H1 (cell line): ENCODE measurements at regions not wholly inside any gene's neighbourhood (a gene's known extent, or its start where the extent isn't known, plus 50 kb on each side); places are given as distances from the start of the nearest gene placed in this dataset.

Experiments
- CTCF ChIA-PET: fragments of 300-600 bp; sonication (Branson Sonifier 250); formaldehyde crosslinking; loops from one replicate; lab custom pipeline; 2021; ENCODE audit not compliant: partially characterized antibody; lab: Charles Lee
- POLR2A ChIA-PET: fragments of 300-600 bp; sonication (Branson Sonifier 250); formaldehyde crosslinking; loops from one replicate; lab custom pipeline; 2021; ENCODE audit warnings: inconsistent platforms; ENCODE audit not compliant: partially characterized antibody; lab: Charles Lee
- DNase-seq, 2 experiments: peaks; one replicate each; pipeline versions ENCODE4 v3.0.0 to v3.0.0-alpha.2; 2010 to 2022; ENCODE audit warnings: low spot score in 2 of 2, low read depth in 1 of 2, mixed read lengths in 1 of 2
- FAIRE-seq: peaks from 2 replicates; lab custom pipeline; 2011; peaks lifted over from hg19 to GRCh38; lab: Jason Lieb, UNC
- H2AFZ ChIP-seq: 2 replicates; pipeline ENCODE4 v1.8.1; 2012; ENCODE audit warnings: low read length, inconsistent platforms
- H2AK5ac ChIP-seq: 2 replicates; pipeline ENCODE4 v1.6.1; 2013; ENCODE audit warnings: low read depth, low read length
- H2BK120ac ChIP-seq: replicated peaks from 2 replicates; pipeline ENCODE3; 2013; ENCODE audit warnings: low read depth, low read length, inconsistent platforms
- H2BK12ac ChIP-seq: 2 replicates; pipeline ENCODE4 v1.6.1; 2013; ENCODE audit warnings: low read depth, low read length
- H2BK15ac ChIP-seq: 2 replicates; pipeline ENCODE4 v1.6.1; 2013; ENCODE audit warnings: low read length
- H2BK20ac ChIP-seq: 2 replicates; pipeline ENCODE4 v1.6.1; 2013; ENCODE audit warnings: low read length
- H2BK5ac ChIP-seq: 2 replicates; pipeline ENCODE4 v1.6.1; 2013; ENCODE audit warnings: low read depth, low read length
- H3K14ac ChIP-seq: 2 replicates; pipeline ENCODE4 v1.6.1; 2013; ENCODE audit warnings: inconsistent platforms; ENCODE audit not compliant: insufficient read length
- H3K18ac ChIP-seq: 2 replicates; pipeline ENCODE4 v1.6.1; 2013; ENCODE audit warnings: low read length; ENCODE audit errors: extremely low read depth
- H3K23ac ChIP-seq: 2 replicates; pipeline ENCODE4 v1.6.1; 2013; ENCODE audit warnings: inconsistent platforms; ENCODE audit not compliant: insufficient read length
- H3K23me2 ChIP-seq: 2 replicates; pipeline ENCODE4 v1.6.1; 2013; ENCODE audit warnings: low read depth, low read length
- H3K27ac ChIP-seq: 2 replicates; pipeline ENCODE4 v1.6.1; 2011; ENCODE audit warnings: low read depth, low read length, inconsistent platforms
- H3K27me3 ChIP-seq, 4 experiments: replicated peaks in 1 of 4; 1 replicate in 1 of 4; 2 replicates in 3 of 4; pipeline versions ENCODE4 v1.6.1 to v1.8.1; 2011 to 2013; ENCODE audit warnings: low read length in 3 of 4, mild to moderate bottlenecking in 3 of 4, inconsistent platforms in 2 of 4, mixed read lengths in 2 of 4, moderate library complexity in 1 of 4; ENCODE audit not compliant: control insufficient read depth in 3 of 4, insufficient read depth in 3 of 4; ENCODE audit errors: extremely low read depth in 1 of 4
- H3K36me3 ChIP-seq, 4 experiments: 2 replicates each; pipeline versions ENCODE4 v1.6.1 to v1.8.1; 2011 to 2013; ENCODE audit warnings: mild to moderate bottlenecking in 4 of 4, low read length in 3 of 4, moderate library complexity in 2 of 4, control low read depth in 1 of 4, inconsistent platforms in 1 of 4; ENCODE audit not compliant: insufficient read depth in 4 of 4, control insufficient read depth in 2 of 4
- H3K4ac ChIP-seq: replicated peaks from 2 replicates; pipeline ENCODE3; 2013; ENCODE audit warnings: low read length, low read depth, mixed read lengths, inconsistent platforms; ENCODE audit not compliant: insufficient read length
- H3K4me1 ChIP-seq, 4 experiments: replicated peaks in 1 of 4; 1 replicate in 1 of 4; 2 replicates in 3 of 4; pipeline versions ENCODE4 v1.6.1 to v1.8.1; 2011 to 2013; ENCODE audit warnings: low read length in 3 of 4, inconsistent platforms in 2 of 4, mixed read lengths in 1 of 4; ENCODE audit not compliant: insufficient read depth in 4 of 4, control insufficient read depth in 3 of 4
- H3K4me2 ChIP-seq, 2 experiments: 2 replicates each; pipeline versions ENCODE4 v1.6.1 to v1.8.1; 2011 to 2013; ENCODE audit warnings: low read depth in 2 of 2, low read length in 2 of 2, control low read depth in 1 of 2, inconsistent platforms in 1 of 2, mild to moderate bottlenecking in 1 of 2; ENCODE audit not compliant: insufficient read depth in 1 of 2
- H3K4me3 ChIP-seq, 4 experiments: fragments of 200-600, 300-600 bp in 1 of 4; sonication (generic), shearing (Covaris generic), sonication (Bioruptor Twin) in 1 of 4; 2 replicates each; pipeline versions ENCODE4 v1.5.1 to v1.8.1; 2011 to 2016; ENCODE audit warnings: low read length in 4 of 4, low read depth in 3 of 4, control low read depth in 2 of 4, inconsistent platforms in 2 of 4, mild to moderate bottlenecking in 2 of 4, mixed read lengths in 1 of 4, moderate library complexity in 1 of 4; ENCODE audit not compliant: insufficient read depth in 2 of 4; ENCODE audit errors: extremely low read depth in 1 of 4
- H3K56ac ChIP-seq: replicated peaks from 2 replicates; pipeline ENCODE3; 2013; ENCODE audit warnings: low read depth, mild to moderate bottlenecking, mixed read lengths, low read length, inconsistent platforms; ENCODE audit not compliant: insufficient read length
- H3K79me1 ChIP-seq: 2 replicates; pipeline ENCODE4 v1.6.1; 2013; ENCODE audit warnings: low read depth, low read length, control low read depth
- H3K79me2 ChIP-seq, 2 experiments: 2 replicates each; pipeline versions ENCODE4 v1.6.1 to v1.8.1; 2012 to 2013; ENCODE audit warnings: low read length in 2 of 2, mild to moderate bottlenecking in 2 of 2, inconsistent platforms in 1 of 2; ENCODE audit not compliant: insufficient read depth in 2 of 2, control insufficient read depth in 1 of 2
- H3K9ac ChIP-seq, 4 experiments: replicated peaks in 1 of 4; 1 replicate in 1 of 4; 2 replicates in 3 of 4; pipeline versions ENCODE4 v1.6.1 to v1.8.1; 2011 to 2013; ENCODE audit warnings: low read depth in 3 of 4, low read length in 3 of 4, control low read depth in 2 of 4, mild to moderate bottlenecking in 2 of 4, moderate library complexity in 2 of 4, inconsistent platforms in 1 of 4; ENCODE audit errors: extremely low read depth in 1 of 4
- H3K9me3 ChIP-seq, 2 experiments: 2 replicates each; pipeline versions ENCODE4 v1.6.1 to v1.8.1; 2012 to 2013; ENCODE audit warnings: mild to moderate bottlenecking in 2 of 2, moderate library complexity in 2 of 2, control low read depth in 1 of 2, inconsistent platforms in 1 of 2, low read depth in 1 of 2, low read length in 1 of 2, mixed read lengths in 1 of 2; ENCODE audit not compliant: insufficient read depth in 2 of 2
- H4K20me1 ChIP-seq, 2 experiments: replicated peaks in 1 of 2; 2 replicates each; pipeline versions ENCODE3 to v1.8.1; 2011 to 2013; ENCODE audit warnings: inconsistent platforms in 2 of 2, low read length in 2 of 2, mild to moderate bottlenecking in 1 of 2; ENCODE audit not compliant: insufficient read depth in 2 of 2, control insufficient read depth in 1 of 2
- H4K5ac ChIP-seq: 2 replicates; pipeline ENCODE4 v1.6.1; 2013; ENCODE audit warnings: low read length, low read depth, mixed read lengths, inconsistent platforms; ENCODE audit not compliant: insufficient read length
- H4K8ac ChIP-seq: 2 replicates; pipeline ENCODE4 v1.8.0; 2013; ENCODE audit warnings: mild to moderate bottlenecking, moderate library complexity, low read length, inconsistent platforms; ENCODE audit not compliant: insufficient read depth; ENCODE audit errors: extremely low read depth
- H4K91ac ChIP-seq: replicated peaks from 2 replicates; pipeline ENCODE3; 2013; ENCODE audit warnings: low read length, mixed read lengths, inconsistent platforms; ENCODE audit not compliant: insufficient read length
- ASH2L ChIP-seq: fragments of 200-600, 300-600 bp; sonication (generic); IDR thresholded peaks from one replicate; pipeline ENCODE4 v1.7.1; 2017; ENCODE audit warnings: low read length
- BACH1 ChIP-seq: IDR thresholded peaks from 2 replicates; pipeline ENCODE4 v1.6.1; 2012; ENCODE audit warnings: low read length, improper control_type of control experiment
- BRCA1 ChIP-seq: IDR thresholded peaks from 2 replicates; pipeline ENCODE4 v1.6.1; 2012; ENCODE audit warnings: low read depth, low read length, improper control_type of control experiment
- CTBP2 ChIP-seq: IDR thresholded peaks from 2 replicates; pipeline ENCODE4 v1.7.0; 2011; ENCODE audit warnings: borderline replicate concordance, mild to moderate bottlenecking, moderate library complexity, mixed read lengths, low read length; ENCODE audit not compliant: insufficient read depth, insufficient read length
- EZH2 ChIP-seq: fragments of 200-600 bp; sonication (generic); IDR thresholded peaks from 2 replicates; pipeline ENCODE4 v1.7.1; 2012; ENCODE audit warnings: low read depth, mild to moderate bottlenecking, moderate library complexity, low read length, inconsistent platforms; ENCODE audit not compliant: severe bottlenecking
- GTF2F1 ChIP-seq: IDR thresholded peaks from 2 replicates; pipeline ENCODE4 v1.6.1; 2012; ENCODE audit warnings: low read depth, low read length, improper control_type of control experiment, borderline replicate concordance
- JUN ChIP-seq: IDR thresholded peaks from 2 replicates; pipeline ENCODE4 v1.6.1; 2011; ENCODE audit warnings: low read depth, mild to moderate bottlenecking, improper control_type of control experiment, low read length
- KDM1A ChIP-seq: fragments of 200-600, 300-600 bp; sonication (generic); IDR thresholded peaks from 2 replicates; pipeline ENCODE4 v1.7.1; 2016; ENCODE audit warnings: mild to moderate bottlenecking, low read length, borderline replicate concordance
- NANOG ChIP-seq: IDR thresholded peaks from 2 replicates; pipeline ENCODE4 v1.6.1; 2011; ENCODE audit warnings: low read length, low read depth, mild to moderate bottlenecking, inconsistent platforms; ENCODE audit not compliant: insufficient read depth, poor library complexity, severe bottlenecking
- POLR2AphosphoS5 ChIP-seq: IDR thresholded peaks from 2 replicates; pipeline ENCODE4 v1.6.1; 2011; ENCODE audit warnings: low read depth, low read length
- RBBP5 ChIP-seq: IDR thresholded peaks from 2 replicates; pipeline ENCODE4 v1.7.1; 2012; ENCODE audit warnings: low read depth, mild to moderate bottlenecking, inconsistent platforms, low read length, moderate library complexity, borderline replicate concordance
- RFX5 ChIP-seq: IDR thresholded peaks from 2 replicates; pipeline ENCODE4 v1.6.1; 2011; ENCODE audit warnings: low read depth, low read length, improper control_type of control experiment, borderline replicate concordance
- SIX5 ChIP-seq: IDR thresholded peaks from 2 replicates; pipeline ENCODE4 v1.6.1; 2011; ENCODE audit warnings: mild to moderate bottlenecking, low read depth, low read length
- SP2 ChIP-seq: IDR thresholded peaks from 2 replicates; pipeline ENCODE4 v1.6.1; 2012; ENCODE audit warnings: mild to moderate bottlenecking, low read length, inconsistent platforms
- ZNF274 ChIP-seq: IDR thresholded peaks from 2 replicates; pipeline ENCODE4 v1.7.0; 2012; ENCODE audit warnings: low read length, borderline replicate concordance; ENCODE audit errors: extremely low read depth
- WGBS, 2 experiments: shearing (Covaris generic) in 1 of 2; methylation state at CpG; one replicate each; pipeline versions ENCODE4 v1.1.6 to v1.1.7; 2013 to 2015; ENCODE audit warnings: low lambda C conversion rate in 2 of 2, mixed read lengths in 2 of 2, inconsistent platforms in 1 of 2, low coverage in 1 of 2, missing lambda C conversion rate in 1 of 2; ENCODE audit not compliant: insufficient replicate concordance in 2 of 2, insufficient coverage in 1 of 2, insufficient read length in 1 of 2; ENCODE audit errors: extremely low coverage in 1 of 2, missing lambda C conversion rate in 1 of 2; 5-methylcytosine and 5-hydroxymethylcytosine counted together

DNA sequence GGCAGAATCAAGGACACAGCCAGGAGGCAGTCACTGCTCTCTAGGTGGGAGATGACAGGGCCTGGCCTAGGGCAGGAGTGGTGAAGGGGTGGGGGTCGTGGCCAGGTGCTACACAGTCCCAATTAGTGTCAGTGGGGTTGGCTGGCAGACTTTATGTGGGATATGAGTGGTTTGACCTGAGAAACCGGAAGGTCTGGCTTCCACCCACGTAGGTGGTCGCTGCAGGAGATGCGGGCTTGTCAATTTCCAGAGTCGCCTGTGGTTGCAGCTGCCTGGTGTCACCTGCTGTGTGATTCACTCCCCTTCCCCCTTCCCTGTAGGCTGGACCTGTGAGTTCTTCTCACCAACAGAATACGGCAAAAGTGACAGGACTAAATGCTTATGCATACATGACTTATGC is 124.3 kb downstream of the KLF6 start:
- Histone ChIP-seq H3K56ac (no peak overlapping the region), H3K4me2 (no peak overlapping the region), H4K20me1 (no peaks in the 10 kb centered on the region), H3K18ac (no peak overlapping the region), H2BK5ac (no peak overlapping the region), H3K9ac (no peak overlapping the region), H2AK5ac (no peak overlapping the region), H3K27ac (no peak overlapping the region), H2BK12ac (no peak overlapping the region), H3K4ac (no peak overlapping the region), H3K4me3 (no peak overlapping the region), H3K14ac (no peak overlapping the region), H3K23ac (no peak overlapping the region), H3K79me2 (no peaks in the 10 kb centered on the region), H3K36me3 (no peaks in the 10 kb centered on the region), H3K23me2 (no peaks in the 10 kb centered on the region), H3K79me1 (no peaks in the 10 kb centered on the region), H3K27me3 (no peaks in the 10 kb centered on the region), H2BK20ac (no peak overlapping the region), H4K91ac (no peak overlapping the region), H2AFZ (no peak overlapping the region), H2BK120ac (no peak overlapping the region), H4K8ac (no peak overlapping the region), H3K9me3 (peaks cover 4 to 8% of the 10 kb centered on the region in 2 experiments; a peak in 1 of 4 replicates), H4K5ac (no peak overlapping the region), H3K4me1 (peaks cover 0 to 3% (median 0%) of the 10 kb centered on the region in 4 experiments; a peak in 1 of 7 replicates), H2BK15ac (no peak overlapping the region)
- POLR2A ChIA-PET: no interaction called here
- TF ChIP-seq NANOG (no peak), BRCA1 (no peak), GTF2F1 (no peak), CTBP2 (no peak), ZNF274 (no peak), ASH2L (no peak), JUN (no peak), RBBP5 (no peak), BACH1 (no peak), POLR2AphosphoS5 (no peak), SIX5 (no peak), KDM1A (no peak), SP2 (no peak), RFX5 (no peak), EZH2 (no peak)
- FAIRE-seq (no peak), DNase-seq (no peak)
- WGBS, 2 experiments: 83% methylated on average over 7 of the region's 7 CpGs; no CpG with 5 or more reads in 1 of the 2 experiments
- CTCF ChIA-PET: no interaction called here
